ENCODE measurements at regions not wholly inside any gene's neighbourhood (a gene's known extent, or its start where the extent isn't known, plus 50 kb on each side); places are given as distances from the start of the nearest gene placed in this dataset.

DNA sequence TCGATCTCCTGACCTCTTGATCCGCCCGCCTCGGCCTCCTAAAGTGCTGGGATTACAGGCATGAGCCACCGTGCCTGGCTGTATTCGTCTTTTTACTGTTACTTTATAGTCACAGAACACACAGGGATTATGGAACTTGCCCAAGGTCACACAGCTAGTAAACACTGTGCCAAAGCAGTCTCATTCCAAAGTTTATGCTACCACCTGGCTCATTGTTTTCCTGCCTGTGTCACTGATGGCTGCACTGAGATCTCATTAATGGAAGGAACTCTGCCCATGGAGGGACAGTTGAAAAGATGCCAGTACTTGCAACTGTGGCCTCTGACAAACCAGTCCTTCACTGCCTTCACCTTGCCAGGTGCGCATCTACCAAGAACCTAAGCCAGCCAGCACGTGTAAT is 517.7 kb downstream of the BCOR start:
- Histone ChIP-seq H4K20me1 (ENCODE audit: insufficient read depth) (no peaks in the 10 kb centered on the region), H3K9ac (ENCODE audit: low read length) (no peak overlapping the region), H3K27ac (ENCODE audit: low read depth, low read length) (no peak overlapping the region), H3K4me3 (replicated peaks in 1 of 2; ENCODE audit: low read depth in 1 of 2, low read length in 2 of 2) (no peak overlapping the region), H2AFZ (ENCODE audit: low read depth, low read length, poor library complexity, severe bottlenecking) (no peak overlapping the region), H3K79me2 (ENCODE audit: insufficient read depth, low read length) (no peaks in the 10 kb centered on the region), H3K9me2 (ENCODE audit: insufficient read depth) (no peaks in the 10 kb centered on the region), H3K27me3 (ENCODE audit: insufficient read depth, low read length) (no peaks in the 10 kb centered on the region), H3K4me1 (ENCODE audit: control insufficient read depth in 1 of 2, insufficient read depth in 2 of 2, low read length in 2 of 2) (peaks cover 0 to 9% of the 10 kb centered on the region in 2 experiments; a peak in 1 of 4 replicates), H3K9me3 (ENCODE audit: control insufficient read depth in 1 of 2, insufficient read depth in 1 of 2, low read depth in 1 of 2, low read length in 2 of 2) (no peaks in the 10 kb centered on the region), H3K4me2 (ENCODE audit: low read length) (no peak overlapping the region), H3K36me3 (ENCODE audit: control insufficient read depth in 1 of 2, insufficient read depth in 2 of 2, low read length in 2 of 2) (no peaks in the 10 kb centered on the region)
- DNase-seq (ENCODE audit: low read depth, low spot score) (no peak), ATAC-seq (no peak)
- intact Hi-C loops (cut with micrococcal nuclease): no loop called here
- ChIA-PET RAD21 (ENCODE audit: low non-redundant PET in 1 of 2, low total read pairs in 2 of 2, uncharacterized antibody in 2 of 2, unreplicated experiment in 2 of 2) (no interaction called here), POLR2A (no interaction called here), CTCF (no interaction called here)
- TF ChIP-seq ELF1 (IDR thresholded peaks at IDR 0.05; ENCODE audit: borderline replicate concordance, low read depth): no peak
- TF ChIP-seq, protein P1, sequence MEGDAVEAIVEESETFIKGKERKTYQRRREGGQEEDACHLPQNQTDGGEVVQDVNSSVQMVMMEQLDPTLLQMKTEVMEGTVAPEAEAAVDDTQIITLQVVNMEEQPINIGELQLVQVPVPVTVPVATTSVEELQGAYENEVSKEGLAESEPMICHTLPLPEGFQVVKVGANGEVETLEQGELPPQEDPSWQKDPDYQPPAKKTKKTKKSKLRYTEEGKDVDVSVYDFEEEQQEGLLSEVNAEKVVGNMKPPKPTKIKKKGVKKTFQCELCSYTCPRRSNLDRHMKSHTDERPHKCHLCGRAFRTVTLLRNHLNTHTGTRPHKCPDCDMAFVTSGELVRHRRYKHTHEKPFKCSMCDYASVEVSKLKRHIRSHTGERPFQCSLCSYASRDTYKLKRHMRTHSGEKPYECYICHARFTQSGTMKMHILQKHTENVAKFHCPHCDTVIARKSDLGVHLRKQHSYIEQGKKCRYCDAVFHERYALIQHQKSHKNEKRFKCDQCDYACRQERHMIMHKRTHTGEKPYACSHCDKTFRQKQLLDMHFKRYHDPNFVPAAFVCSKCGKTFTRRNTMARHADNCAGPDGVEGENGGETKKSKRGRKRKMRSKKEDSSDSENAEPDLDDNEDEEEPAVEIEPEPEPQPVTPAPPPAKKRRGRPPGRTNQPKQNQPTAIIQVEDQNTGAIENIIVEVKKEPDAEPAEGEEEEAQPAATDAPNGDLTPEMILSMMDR (IDR thresholded peaks at IDR 0.05 in 2 of 3, conservative IDR thresholded peaks at IDR 0.05 in 1 of 3; ENCODE audit: borderline replicate concordance in 1 of 3, insufficient read depth in 1 of 3, low read depth in 2 of 3, low read length in 2 of 3): no peak
- TF ChIP-seq YY1 (IDR thresholded peaks at IDR 0.05; ENCODE audit: extremely low read depth, insufficient replicate concordance, low read depth, low read length): no peak
- TF ChIP-seq TCF7L2 (IDR thresholded peaks at IDR 0.05; ENCODE audit: borderline replicate concordance, extremely low read depth, insufficient read depth, insufficient read length): no peak
- TF ChIP-seq, protein P2, sequence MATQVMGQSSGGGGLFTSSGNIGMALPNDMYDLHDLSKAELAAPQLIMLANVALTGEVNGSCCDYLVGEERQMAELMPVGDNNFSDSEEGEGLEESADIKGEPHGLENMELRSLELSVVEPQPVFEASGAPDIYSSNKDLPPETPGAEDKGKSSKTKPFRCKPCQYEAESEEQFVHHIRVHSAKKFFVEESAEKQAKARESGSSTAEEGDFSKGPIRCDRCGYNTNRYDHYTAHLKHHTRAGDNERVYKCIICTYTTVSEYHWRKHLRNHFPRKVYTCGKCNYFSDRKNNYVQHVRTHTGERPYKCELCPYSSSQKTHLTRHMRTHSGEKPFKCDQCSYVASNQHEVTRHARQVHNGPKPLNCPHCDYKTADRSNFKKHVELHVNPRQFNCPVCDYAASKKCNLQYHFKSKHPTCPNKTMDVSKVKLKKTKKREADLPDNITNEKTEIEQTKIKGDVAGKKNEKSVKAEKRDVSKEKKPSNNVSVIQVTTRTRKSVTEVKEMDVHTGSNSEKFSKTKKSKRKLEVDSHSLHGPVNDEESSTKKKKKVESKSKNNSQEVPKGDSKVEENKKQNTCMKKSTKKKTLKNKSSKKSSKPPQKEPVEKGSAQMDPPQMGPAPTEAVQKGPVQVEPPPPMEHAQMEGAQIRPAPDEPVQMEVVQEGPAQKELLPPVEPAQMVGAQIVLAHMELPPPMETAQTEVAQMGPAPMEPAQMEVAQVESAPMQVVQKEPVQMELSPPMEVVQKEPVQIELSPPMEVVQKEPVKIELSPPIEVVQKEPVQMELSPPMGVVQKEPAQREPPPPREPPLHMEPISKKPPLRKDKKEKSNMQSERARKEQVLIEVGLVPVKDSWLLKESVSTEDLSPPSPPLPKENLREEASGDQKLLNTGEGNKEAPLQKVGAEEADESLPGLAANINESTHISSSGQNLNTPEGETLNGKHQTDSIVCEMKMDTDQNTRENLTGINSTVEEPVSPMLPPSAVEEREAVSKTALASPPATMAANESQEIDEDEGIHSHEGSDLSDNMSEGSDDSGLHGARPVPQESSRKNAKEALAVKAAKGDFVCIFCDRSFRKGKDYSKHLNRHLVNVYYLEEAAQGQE (IDR thresholded peaks at IDR 0.05; ENCODE audit: low read depth): no peak
- TF ChIP-seq RAD21 (IDR thresholded peaks at IDR 0.05; ENCODE audit: low read depth): no peak
- no peak for TF ChIP-seq CBX3 (IDR thresholded peaks at IDR 0.05; ENCODE audit: low read depth)
- no peak for TF ChIP-seq POLR2A (IDR thresholded peaks at IDR 0.05; ENCODE audit: borderline replicate concordance, extremely low read depth, insufficient read depth, insufficient read length)
- TF ChIP-seq EGR1 (IDR thresholded peaks at IDR 0.05; ENCODE audit: low read depth): no peak
- TF ChIP-seq SP1 (IDR thresholded peaks at IDR 0.05; ENCODE audit: low read depth): no peak
- no peak for TF ChIP-seq POLR2AphosphoS5 (IDR thresholded peaks at IDR 0.05; ENCODE audit: low read depth, low read length)
- TF ChIP-seq SRF (IDR thresholded peaks at IDR 0.05; ENCODE audit: low read depth): no peak
- TF ChIP-seq ZFX (IDR thresholded peaks at IDR 0.05): no peak
- TF ChIP-seq, protein P3, sequence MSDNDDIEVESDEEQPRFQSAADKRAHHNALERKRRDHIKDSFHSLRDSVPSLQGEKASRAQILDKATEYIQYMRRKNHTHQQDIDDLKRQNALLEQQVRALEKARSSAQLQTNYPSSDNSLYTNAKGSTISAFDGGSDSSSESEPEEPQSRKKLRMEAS (IDR thresholded peaks at IDR 0.05): no peak
- TF ChIP-seq ZNF274 (IDR thresholded peaks at IDR 0.05; ENCODE audit: low read depth, low read length): no peak
- no peak for TF ChIP-seq SIN3A (IDR thresholded peaks at IDR 0.05; ENCODE audit: low read depth)
- TF ChIP-seq, protein P4, sequence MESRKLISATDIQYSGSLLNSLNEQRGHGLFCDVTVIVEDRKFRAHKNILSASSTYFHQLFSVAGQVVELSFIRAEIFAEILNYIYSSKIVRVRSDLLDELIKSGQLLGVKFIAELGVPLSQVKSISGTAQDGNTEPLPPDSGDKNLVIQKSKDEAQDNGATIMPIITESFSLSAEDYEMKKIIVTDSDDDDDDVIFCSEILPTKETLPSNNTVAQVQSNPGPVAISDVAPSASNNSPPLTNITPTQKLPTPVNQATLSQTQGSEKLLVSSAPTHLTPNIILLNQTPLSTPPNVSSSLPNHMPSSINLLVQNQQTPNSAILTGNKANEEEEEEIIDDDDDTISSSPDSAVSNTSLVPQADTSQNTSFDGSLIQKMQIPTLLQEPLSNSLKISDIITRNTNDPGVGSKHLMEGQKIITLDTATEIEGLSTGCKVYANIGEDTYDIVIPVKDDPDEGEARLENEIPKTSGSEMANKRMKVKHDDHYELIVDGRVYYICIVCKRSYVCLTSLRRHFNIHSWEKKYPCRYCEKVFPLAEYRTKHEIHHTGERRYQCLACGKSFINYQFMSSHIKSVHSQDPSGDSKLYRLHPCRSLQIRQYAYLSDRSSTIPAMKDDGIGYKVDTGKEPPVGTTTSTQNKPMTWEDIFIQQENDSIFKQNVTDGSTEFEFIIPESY (IDR thresholded peaks at IDR 0.05; ENCODE audit: extremely low read depth, insufficient replicate concordance, low read length): no peak
- TF ChIP-seq JUND (IDR thresholded peaks at IDR 0.05): no peak
- TF ChIP-seq EZH2phosphoT487 (IDR thresholded peaks at IDR 0.05; ENCODE audit: borderline replicate concordance): no peak
- no TSS peak for BruUV-seq (replicated peaks)

Data from HCT116 (cell line).